ENCODE measurements at regions not wholly inside any gene's neighbourhood (a gene's known extent, or its start where the extent isn't known, plus 50 kb on each side); places are given as distances from the start of the nearest gene placed in this dataset.

DNA sequence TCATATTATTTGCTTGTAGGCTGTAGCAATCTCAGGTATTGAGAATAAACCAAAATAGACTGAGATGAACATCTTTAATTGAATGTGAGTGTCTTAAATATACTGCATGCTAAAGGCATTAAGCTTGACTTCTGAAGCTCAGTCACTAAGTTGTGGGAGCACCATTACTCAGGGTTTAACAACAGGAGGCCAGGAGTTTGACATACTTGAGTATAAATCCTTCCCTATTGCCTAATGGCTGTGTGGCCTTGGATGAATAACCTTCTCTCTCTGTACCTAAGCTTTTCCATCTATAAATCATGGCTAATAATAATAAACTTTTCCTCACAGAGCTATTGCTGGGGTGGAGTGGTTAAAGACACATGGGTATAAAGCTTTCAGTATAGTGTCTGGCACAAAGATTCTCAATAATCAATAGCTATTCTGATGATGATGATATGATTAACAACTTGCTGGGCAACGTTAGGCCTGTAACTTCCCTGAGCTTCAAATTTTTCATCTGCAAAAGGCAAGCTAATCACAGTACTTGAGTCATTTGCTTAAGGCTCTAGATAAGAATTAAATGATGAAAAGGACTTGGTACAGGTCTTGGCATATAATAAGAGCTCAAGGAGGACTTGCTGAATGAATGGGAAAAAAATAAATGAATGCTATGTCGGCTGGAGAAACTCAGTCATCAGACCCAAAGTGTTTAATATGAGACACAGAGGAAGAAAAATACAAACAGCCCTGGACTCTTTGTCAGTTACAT lies 174.0 kb upstream of the IL12B start:
- TF ChIP-seq CTCF (IDR thresholded peaks at IDR 0.05; ENCODE audit: low read depth, low read length): no peak
- TF ChIP-seq POLR2A (IDR thresholded peaks at IDR 0.05; ENCODE audit: extremely low read depth, insufficient read length): no peak
- TF ChIP-seq, protein P1, sequence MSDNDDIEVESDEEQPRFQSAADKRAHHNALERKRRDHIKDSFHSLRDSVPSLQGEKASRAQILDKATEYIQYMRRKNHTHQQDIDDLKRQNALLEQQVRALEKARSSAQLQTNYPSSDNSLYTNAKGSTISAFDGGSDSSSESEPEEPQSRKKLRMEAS (IDR thresholded peaks at IDR 0.05; ENCODE audit: low read depth, low read length): no peak
